GM18505 (cell line): ENCODE measurements at regions not wholly inside any gene's neighbourhood (a gene's known extent, or its start where the extent isn't known, plus 50 kb on each side); places are given as distances from the start of the nearest gene placed in this dataset.

Experiments used
- ATAC-seq: cut with Tn5 transposase; IDR thresholded peaks from one replicate; pipeline ENCODE4 v1.9.1; 2021; ENCODE audit not compliant: unreplicated experiment
- POLR2A ChIP-seq: IDR thresholded peaks from 4 replicates; pipeline ENCODE4 v1.6.1; 2011; ENCODE audit warnings: borderline replicate concordance; ENCODE audit not compliant: insufficient read depth, insufficient read length; ENCODE audit errors: extremely low read depth

DNA sequence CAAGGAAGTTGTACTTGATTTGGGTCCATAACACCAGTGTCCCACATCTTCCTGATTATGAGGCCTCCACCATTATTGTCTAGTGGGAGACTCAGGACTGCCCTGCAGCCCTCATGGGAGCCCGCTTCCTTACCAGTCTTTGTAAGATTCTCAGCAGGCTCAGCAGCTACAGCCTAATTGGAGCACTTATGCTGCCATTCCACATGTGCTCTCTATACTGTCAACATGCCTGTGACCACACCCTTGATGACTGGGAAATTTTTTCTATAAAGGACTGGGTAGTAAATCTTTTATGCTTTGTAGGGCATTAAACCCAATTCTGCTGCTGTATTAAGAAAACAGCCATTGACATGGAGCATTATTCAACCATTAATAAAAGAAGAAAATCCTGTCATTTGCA lies 145.5 kb upstream of the IGF1 start:
- no peak for TF ChIP-seq POLR2A
- ATAC-seq: no peak

- no peak for TF ChIP-seq POLR2A
- no peak for ATAC-seq
These were observed 142.3 kb upstream of the IGF1 start for GRCh38 chr12:102622618-102623017.

DNA sequence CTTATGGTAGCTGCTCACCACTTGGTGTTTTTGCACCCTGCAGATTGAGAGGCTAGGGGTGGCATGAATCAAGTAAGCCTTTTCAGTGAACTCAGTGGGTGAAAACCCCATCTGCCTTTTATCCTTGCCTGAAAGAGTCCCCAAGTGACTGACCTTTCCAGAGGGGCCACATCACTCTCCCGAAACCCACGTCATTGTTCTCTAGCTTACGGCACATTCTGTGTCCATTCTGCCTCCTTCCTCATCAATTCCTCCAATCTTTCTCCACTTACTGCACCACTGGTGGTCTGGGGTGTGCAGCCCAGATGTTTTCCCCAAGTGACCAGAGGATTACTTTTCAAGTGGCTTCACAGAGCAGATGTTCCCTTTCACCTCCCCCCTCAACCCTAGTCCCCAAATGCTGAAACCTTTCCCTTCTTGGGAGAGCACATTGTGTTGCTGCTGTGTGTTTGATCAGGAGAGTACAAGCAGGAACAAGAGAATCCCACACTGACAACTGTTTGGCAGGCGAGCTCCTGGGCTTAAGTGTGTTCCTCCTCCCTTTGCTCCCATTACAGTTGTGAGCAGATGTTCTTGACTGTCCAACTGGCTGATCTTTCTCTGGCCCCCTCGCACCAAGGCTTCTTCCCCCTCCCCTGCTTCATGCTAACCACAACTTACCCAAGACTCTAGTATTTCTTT lies 138.0 kb upstream of the IGF1 start:
- no peak for ATAC-seq
- no peak for TF ChIP-seq POLR2A

- no peak for TF ChIP-seq POLR2A
- ATAC-seq: no peak
These were observed 136.3 kb upstream of the IGF1 start for GRCh38 chr12:102616692-102617091.

- no peak for TF ChIP-seq POLR2A
These were observed 131.6 kb upstream of the IGF1 start for GRCh38 chr12:102611995-102612394.

DNA sequence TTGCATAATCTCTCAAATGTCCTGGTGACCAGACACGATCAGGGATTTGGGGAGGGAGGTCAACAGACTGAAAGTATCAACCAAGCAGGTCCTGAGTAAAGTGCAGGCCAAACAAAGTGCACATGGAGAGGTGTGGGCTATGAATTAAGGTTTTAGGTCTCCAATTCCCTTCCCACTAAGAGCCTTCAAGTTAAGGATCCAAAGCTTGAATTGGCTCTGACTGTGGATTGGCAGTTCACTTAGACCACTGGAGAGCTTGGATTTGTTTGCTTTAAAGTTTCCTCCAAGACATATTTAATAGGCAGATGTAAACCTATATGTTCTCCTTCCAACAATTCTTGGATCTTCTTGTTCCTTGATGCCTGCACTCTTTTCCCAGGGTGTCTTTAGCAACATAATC lies 129.6 kb upstream of the IGF1 start:
- no peak for TF ChIP-seq POLR2A

More at GRCh38 chr12:102611995-102612394, 131.6 kb upstream of the IGF1 start:
- no peak for ATAC-seq

GRCh38 chr12:102603021-102603420 lies 122.7 kb upstream of the IGF1 start:
- TF ChIP-seq POLR2A: no peak
- no peak for ATAC-seq

More for the DNA sequence above, 129.6 kb upstream of the IGF1 start:
- no peak for ATAC-seq

GRCh38 chr12:102602521-102602920 lies 122.2 kb upstream of the IGF1 start:
- TF ChIP-seq POLR2A: no peak
- ATAC-seq: no peak

DNA sequence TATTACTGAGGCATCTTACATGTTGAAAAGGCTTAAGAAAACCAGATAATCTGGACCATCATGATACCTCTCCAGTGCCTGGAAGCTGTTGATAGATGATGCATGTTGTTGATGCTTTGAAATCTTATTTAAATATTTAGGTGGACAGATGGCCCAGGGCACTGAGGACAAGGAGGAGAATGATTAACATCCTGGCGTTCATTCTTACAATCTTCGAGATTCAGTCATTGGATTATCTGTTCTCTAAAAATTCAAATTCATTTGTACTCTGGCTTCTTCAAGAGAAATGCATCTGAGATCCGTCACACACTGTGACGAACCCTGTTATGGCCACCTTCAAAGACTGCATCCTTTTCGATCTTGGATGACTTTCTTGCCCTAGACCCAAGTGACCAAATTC lies 121.3 kb upstream of the IGF1 start:
- no peak for TF ChIP-seq POLR2A
- no peak for ATAC-seq

GRCh38 chr12:102596687-102597086 lies 116.3 kb upstream of the IGF1 start:
- ATAC-seq: no peak
- TF ChIP-seq POLR2A: no peak

- TF ChIP-seq POLR2A: no peak
These were observed 115.7 kb upstream of the IGF1 start for GRCh38 chr12:102596031-102596430.

GRCh38 chr12:102595315-102595714 lies 115.0 kb upstream of the IGF1 start:
- no peak for ATAC-seq
- no peak for TF ChIP-seq POLR2A

More at GRCh38 chr12:102596031-102596430, 115.7 kb upstream of the IGF1 start:
- ATAC-seq: no peak

GRCh38 chr12:102593134-102593533 lies 112.8 kb upstream of the IGF1 start:
- ATAC-seq: no peak
- TF ChIP-seq POLR2A: no peak

GRCh38 chr12:102592134-102592533 lies 111.8 kb upstream of the IGF1 start:
- TF ChIP-seq POLR2A: no peak
- no peak for ATAC-seq

- ATAC-seq: no peak
- TF ChIP-seq POLR2A: no peak
These were observed 92.9 kb upstream of the IGF1 start for GRCh38 chr12:102573237-102573636.
